Stimulated activated CD4-positive, alpha-beta T cell treated with anti-CD3 and anti-CD28 coated beads, TNF-alpha, amount 100 ng/mL, for 48 hours (primary cell): ENCODE measurements at regions not wholly inside any gene's neighbourhood (a gene's known extent, or its start where the extent isn't known, plus 50 kb on each side); places are given as distances from the start of the nearest gene placed in this dataset.

Experiments used
- DNase-seq, 3 donors: peaks; one replicate each; pipeline ENCODE4 v3.0.0-alpha.2; 2020; ENCODE audit warnings: low read depth in 3 of 3

DNA sequence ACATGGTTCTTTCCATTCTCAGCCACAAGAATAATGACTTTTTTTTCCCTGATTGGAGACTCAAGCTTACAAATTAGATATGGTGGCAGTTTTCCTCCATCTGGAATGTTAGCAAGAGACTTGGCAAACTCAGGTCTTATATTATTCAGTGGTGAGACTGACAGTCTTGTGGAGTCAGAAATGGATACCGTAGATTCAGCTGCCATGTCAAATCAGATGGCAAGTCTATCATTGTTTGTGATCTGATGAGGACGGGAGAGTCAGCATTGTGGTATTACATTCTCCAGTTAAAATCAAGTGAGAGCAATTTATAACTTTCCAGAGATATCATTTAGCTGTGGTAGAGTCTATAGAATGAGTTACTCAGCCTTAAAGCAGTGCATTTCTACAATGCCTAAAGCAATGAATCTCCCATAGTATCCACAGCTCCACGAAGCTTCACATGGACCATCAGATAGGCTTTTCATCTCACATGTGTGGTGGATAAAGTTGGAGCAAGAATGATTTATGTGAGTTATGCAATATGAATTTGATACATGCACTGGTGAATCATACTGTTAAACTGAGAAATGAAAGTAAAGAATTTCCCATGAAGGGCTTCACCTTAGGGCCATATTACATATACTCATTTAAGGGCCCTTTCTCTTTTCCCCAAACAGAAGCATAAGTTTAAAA, 430.6 kb downstream of the ZNF608 start:
- DNase-seq, result no peak

GRCh38 chr5:124310453-124310852, 436.0 kb downstream of the ZNF608 start:
- no peak for DNase-seq

- no peak for DNase-seq
Observed at GRCh38 chr5:124309241-124309980, 437.0 kb downstream of the ZNF608 start.

GRCh38 chr5:124303366-124303765, 443.1 kb downstream of the ZNF608 start:
- DNase-seq, result no peak

- DNase-seq, result no peak
Observed at GRCh38 chr5:124302533-124302932, 443.9 kb downstream of the ZNF608 start.

GRCh38 chr5:124301850-124302249, 444.6 kb downstream of the ZNF608 start:
- DNase-seq, result no peak

DNA sequence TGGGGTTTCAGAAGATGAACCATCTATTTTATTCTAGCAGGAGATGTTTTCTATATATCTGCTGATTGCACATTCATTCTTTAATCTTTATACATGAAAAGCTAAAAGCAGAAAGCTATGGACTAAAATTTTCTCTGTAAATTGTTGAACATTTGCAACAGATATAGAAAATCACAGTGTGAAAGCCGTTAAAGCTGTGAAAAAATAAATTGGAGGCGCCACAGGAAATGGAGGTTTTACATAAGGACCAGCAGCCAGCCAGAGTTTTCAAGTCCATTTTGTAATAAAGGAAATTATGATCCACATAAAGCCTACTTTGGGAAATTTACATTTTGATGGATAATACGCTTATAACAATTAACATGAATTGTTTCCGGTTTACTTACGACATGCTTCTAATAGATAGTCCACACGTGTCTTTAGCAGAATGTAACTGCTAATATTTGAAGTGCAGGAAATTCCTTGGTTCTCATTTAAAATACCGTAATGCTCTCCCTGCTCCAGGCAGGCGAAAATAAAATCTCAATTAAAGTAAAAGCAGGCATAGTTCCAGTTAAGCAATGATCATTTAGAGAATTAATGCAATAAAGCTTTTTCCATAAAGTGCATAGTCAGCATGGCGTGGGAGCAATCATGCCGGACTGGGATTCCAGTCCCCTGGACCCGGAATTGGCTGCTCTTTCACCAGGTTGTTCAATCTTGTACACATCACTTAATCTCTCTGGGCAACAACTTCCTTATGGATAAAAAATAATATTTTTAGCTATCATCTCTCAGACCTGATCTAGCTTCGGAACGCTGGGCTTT, 445.4 kb downstream of the ZNF608 start:
- no peak for DNase-seq

- DNase-seq, result no peak
Observed at GRCh38 chr5:124297826-124298225, 448.6 kb downstream of the ZNF608 start.

DNA sequence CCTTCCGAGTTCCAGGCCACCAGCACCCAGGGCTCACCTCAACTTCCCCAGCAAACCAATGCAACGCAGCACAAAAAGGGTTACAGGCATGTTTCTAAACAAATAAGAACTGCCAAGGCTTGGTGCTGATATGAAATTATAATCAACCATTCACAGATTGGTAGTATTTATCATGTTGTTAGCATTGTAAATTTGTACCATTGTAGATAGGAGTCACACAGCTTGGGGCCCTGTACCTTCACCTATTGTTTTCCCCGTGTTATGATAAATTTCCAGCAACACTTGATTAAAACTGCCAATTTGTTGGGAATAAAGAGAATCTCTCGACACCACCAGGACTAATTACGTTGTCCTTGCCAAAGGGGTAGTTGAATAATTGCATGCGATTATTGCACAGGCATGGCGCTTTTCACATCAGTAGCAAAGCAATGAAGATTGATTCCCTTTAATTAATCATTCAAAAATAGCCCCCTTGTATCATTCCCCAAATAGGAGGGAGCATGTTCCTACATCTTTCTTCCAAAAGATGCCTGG, 454.1 kb downstream of the ZNF608 start:
- no peak for DNase-seq

GRCh38 chr5:124289641-124290311, 456.7 kb downstream of the ZNF608 start:
- no peak for DNase-seq

DNA sequence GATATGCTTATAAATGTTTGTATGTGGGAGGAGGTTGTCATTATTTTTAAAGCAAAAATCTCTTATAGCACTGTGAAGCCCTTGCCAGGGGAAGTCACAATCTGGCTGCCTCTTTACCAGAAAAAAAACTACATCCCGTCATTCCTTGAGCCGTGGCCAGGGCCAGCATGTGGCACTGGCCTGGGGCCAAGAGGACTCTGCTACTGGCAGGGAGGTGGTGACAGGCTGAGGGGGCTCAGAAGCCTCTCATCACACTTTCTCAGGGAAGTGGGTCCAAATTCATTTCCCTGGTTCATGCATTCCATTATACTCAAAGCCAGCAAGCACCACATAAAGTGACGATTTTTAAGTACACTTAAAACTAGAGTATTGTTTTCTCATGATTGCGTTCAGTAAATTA, 457.3 kb downstream of the ZNF608 start:
- DNase-seq, result no peak

DNA sequence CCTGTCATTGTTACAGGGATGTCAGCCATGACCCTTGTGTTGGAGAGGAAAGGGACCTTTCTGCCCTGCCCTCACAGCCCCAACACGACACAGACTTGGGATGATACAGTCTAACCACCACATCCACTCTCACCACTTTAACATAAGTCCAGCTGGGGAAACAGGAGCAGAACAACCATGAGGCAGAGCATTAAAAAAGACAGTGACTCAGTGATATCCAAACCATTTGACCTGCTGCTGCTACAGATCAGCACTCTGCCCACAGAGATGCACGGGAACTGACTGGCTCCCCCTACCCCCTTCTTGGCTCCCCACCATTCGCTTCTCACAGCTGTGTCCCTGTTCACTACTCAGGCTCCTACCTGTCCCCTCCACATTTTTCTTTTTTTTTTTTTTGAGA, 458.6 kb downstream of the ZNF608 start:
- DNase-seq, result no peak

DNA sequence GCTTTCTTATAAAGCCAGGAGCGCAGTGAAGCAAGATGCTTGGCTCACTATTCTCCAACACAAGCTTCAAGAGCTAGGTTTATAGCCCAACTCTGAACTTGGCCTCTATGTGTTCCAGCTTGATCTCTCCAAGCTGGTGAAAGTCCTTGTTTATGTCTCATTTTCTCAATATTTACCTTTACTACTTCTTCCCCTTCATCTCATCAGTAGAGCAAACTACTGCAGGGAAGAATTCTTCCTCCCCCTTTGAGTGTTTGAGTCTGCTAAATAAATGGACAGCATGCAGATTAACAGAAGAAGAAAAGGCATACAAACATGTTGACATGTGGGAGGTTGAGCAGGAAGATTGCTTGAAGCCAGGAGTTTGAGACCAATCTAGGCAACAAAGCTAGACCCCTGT, 460.7 kb downstream of the ZNF608 start:
- no peak for DNase-seq

- no peak for DNase-seq
Observed at GRCh38 chr5:124285071-124285470, 461.4 kb downstream of the ZNF608 start.

DNA sequence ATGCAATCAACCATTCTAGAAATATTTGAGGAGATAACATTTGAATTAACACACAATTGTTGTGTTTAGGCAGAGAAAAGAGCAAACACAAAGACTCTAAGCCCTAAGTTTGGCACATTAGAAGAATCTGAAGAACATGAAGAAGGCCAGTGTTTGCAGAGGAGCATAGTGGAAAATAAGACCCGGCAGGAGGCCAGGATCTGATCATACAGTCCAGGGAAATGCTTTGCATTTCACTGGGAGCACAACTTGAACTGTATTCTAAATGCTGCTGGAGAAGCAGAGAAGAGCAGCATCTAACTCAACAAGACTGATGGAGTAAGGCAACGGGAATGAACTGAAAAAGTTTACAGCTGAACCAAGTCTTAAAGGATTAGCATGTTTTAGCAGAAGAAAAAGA, 463.4 kb downstream of the ZNF608 start:
- no peak for DNase-seq

DNA sequence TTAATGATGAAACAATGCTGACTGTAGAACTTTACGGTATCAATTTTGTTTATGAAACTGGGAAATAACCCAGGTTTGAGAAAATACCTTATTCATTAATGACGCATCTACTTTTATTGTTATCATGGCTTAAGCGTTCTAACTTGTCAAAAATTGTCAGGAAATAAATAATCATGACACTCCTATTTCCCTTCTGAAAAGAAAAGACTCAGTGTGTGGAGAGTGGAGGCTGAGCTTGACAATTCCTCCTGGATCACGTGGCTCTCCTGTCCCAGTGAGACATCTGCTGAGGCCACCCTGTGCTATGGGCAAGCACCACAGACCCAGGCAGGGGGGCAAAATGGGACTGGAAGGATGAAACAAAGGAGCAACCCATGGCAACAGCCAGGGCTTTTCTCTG, 466.4 kb downstream of the ZNF608 start:
- no peak for DNase-seq

GRCh38 chr5:124279146-124279876, 467.1 kb downstream of the ZNF608 start:
- no peak for DNase-seq

GRCh38 chr5:124278636-124279035, 467.8 kb downstream of the ZNF608 start:
- no peak for DNase-seq

DNA sequence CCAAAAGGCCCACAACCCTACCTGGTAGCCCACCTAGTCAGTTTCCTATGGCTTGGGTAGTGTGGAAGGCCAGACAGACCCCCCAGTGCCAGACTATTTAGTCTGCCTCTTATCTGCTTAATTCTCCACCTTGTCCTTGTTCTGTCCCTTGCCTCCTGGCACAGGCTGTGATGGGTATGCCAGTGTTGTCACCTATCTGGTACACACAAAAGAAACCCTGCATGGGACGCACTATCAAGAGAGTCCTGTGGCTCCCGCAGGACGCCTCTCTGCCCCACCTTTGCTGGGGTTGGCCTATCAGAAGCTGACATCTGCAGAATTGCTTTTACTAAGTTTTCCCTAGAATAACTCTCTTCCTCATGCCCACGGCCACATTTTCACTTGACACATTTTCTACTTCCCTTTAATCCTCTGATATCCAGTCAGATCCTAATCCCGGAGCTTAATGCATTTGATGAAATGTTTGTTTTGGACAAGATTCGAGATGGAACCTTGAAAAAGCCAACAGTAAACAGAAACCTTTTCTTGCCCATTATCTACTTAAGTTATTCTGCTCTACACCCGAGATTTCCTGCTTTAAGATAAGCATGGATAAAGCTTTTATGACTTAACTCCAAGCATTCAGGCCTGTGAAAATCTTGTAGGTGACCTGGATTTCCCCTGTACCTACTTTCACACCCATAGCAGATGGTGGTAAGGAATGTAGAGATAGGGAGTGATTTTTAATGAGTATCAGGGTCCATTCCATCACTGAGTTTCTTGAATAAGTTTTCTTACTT, 468.5 kb downstream of the ZNF608 start:
- DNase-seq, result no peak

- no peak for DNase-seq
Observed at GRCh38 chr5:124276166-124276565, 470.3 kb downstream of the ZNF608 start.
